GM12891 (cell line): ENCODE measurements at regions not wholly inside any gene's neighbourhood (a gene's known extent, or its start where the extent isn't known, plus 50 kb on each side); places are given as distances from the start of the nearest gene placed in this dataset.

Experiments
- DNase-seq: peaks from one replicate; pipeline ENCODE4 v3.0.0; 2011; ENCODE audit warnings: low spot score; ENCODE audit not compliant: insufficient read length
- FAIRE-seq: peaks from 2 replicates; lab custom pipeline; 2011; peaks lifted over from hg19 to GRCh38; lab: Jason Lieb, UNC
- PAX5 ChIP-seq: IDR thresholded peaks from 2 replicates; pipeline ENCODE4 v1.6.1; 2011; ENCODE audit warnings: low read length, moderate library complexity, mild to moderate bottlenecking; ENCODE audit not compliant: insufficient read depth, severe bottlenecking
- POLR2A ChIP-seq: IDR thresholded peaks from 2 replicates; pipeline ENCODE4 v1.6.1; 2011; ENCODE audit warnings: low read depth, low read length, control low read depth
- POLR2AphosphoS5 ChIP-seq: IDR thresholded peaks from 2 replicates; pipeline ENCODE4 v1.6.1; 2011; ENCODE audit warnings: low read depth, low read length, control low read depth
- POU2F2 ChIP-seq: IDR thresholded peaks from 2 replicates; pipeline ENCODE4 v1.6.1; 2011; ENCODE audit warnings: low read depth, mild to moderate bottlenecking, control low read depth, low read length, moderate library complexity
- SPI1 ChIP-seq: IDR thresholded peaks from 2 replicates; pipeline ENCODE4 v1.6.1; 2011; ENCODE audit warnings: low read depth, low read length, control low read depth
- TAF1 ChIP-seq: IDR thresholded peaks from 2 replicates; pipeline ENCODE4 v1.6.1; 2011; ENCODE audit warnings: low read depth, low read length, control low read depth

DNA sequence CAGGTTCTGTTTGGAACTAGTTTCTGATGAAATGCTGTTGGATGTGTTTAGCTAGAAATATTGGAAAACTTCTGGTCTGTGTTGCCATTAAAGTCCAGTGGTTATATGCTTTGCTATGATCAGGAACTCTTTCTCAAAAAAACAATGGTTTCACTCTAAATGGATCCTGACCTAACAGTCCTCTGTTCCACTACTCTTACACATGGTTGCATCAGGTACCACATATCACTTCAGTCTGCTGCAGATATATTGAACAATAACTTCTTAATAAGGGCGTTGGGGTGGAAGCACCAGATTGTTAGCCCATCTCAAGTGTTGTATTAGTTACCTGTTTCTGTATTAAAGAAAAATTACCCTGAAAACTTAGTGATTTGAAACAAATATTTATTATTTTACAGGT, 676.6 kb upstream of the GCFC2 start:
- FAIRE-seq (no peak), DNase-seq (no peak)
- no peak for TF ChIP-seq SPI1
- no peak for TF ChIP-seq POU2F2
- no peak for TF ChIP-seq POLR2A
- TF ChIP-seq TAF1 = no peak
- TF ChIP-seq POLR2AphosphoS5 = no peak
- TF ChIP-seq PAX5 = no peak

DNA sequence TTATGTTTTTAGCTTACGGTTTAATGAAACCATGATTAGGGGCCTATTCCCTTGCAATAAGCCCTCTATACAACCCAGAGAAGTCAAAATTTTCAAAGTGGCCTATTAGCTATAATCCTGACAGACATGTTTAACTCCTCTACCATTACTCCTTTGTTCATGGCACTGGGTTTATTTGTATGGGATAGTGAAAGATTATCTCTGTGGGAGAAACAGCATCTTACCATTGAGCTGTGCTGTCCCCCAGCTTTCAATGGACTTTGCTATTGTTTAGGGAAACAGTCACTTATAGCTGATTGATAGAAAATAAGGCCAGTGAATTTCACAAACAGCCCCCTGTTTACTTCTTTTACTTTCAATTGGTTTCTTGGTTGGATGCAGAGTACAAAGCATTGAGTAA, 675.2 kb upstream of the GCFC2 start:
- FAIRE-seq = no peak
- no peak for DNase-seq

DNA sequence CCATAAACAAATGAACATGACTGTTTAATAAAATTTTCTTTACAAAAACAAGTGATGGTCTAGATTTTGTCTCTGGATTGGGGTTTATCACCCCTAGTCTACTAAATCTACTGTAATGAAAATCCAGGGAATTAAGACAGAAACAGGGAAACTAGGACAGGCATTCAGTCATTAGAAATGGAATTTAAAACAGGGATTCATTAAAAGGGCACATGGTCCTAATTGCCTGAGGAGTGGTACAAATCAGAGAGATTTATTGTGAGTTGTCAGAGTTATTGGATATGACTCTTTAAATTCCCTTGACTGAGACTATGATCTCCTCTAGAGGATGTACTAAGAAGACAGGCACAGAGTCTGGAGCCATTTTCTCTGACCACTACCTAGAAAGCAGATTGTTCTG, 670.9 kb upstream of the GCFC2 start:
- DNase-seq (no peak), FAIRE-seq (no peak)
- TF ChIP-seq POLR2AphosphoS5 = no peak
- no peak for TF ChIP-seq POLR2A
- no peak for TF ChIP-seq SPI1

More for the DNA sequence above, 675.2 kb upstream of the GCFC2 start:
- TF ChIP-seq POU2F2 = no peak
- no peak for TF ChIP-seq POLR2AphosphoS5
- no peak for TF ChIP-seq SPI1
- no peak for TF ChIP-seq PAX5
- no peak for TF ChIP-seq POLR2A
- no peak for TF ChIP-seq TAF1

DNA sequence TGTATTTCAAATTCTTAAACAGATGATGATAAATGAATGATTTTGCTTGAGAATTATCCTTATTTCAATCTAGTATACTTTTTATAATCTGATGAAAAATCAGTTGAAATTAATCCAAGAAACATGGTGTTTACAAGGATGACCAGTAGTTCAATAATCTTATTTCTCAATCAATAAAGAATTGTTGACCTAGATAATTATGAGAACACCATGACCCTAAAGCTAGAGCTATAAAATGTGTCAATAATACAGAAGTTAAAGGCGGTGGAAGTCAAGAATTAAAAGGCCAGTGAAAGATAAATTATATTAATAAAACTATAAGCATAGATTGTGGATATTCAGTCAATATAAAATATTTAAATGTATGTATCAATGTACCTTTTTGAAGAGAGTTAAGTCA, 667.4 kb upstream of the GCFC2 start:
- TF ChIP-seq POLR2A (no peak), PAX5 (no peak), TAF1 (no peak), POU2F2 (no peak), SPI1 (no peak), POLR2AphosphoS5 (no peak)
- FAIRE-seq (no peak), DNase-seq (no peak)

DNA sequence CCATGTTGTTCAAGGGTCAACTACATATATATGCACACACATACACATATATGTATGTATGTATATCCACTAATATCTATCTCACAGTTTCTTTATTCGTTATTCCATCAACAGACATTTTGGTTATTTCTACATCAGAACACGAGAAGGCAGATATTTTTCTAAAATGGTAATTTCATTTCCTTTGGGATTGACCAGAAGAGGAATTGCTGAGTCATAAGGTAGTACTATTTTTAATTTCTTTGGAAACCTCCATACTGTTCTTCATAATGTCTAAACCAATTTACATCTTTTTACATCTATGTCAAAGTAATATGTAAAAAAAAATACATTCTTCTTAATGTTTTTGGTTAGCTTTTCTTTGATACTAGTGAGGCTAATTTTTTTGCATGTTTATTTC, 630.7 kb upstream of the GCFC2 start:
- no peak for FAIRE-seq

DNA sequence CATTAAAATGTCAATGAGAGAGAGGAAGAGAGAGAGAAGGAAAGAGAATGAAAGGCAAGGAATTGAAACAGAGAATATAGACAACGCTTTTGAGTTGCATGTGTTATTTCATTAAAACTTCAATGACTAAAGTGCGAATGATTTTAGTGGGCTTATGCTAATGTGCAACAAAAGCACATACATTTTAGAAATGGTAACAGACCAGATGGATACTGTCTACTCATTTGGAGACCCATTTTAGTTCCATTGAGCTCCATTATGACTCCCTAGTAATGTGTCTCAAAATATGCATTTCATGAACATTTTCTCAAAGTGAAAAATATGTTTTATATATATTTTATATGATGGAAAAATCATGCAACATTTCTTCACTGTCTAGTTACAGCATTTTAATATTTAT, 622.2 kb upstream of the GCFC2 start:
- FAIRE-seq = no peak
- TF ChIP-seq POU2F2 = no peak
- TF ChIP-seq POLR2AphosphoS5 = no peak
- TF ChIP-seq POLR2A = no peak
- no peak for TF ChIP-seq TAF1
- no peak for TF ChIP-seq SPI1
- TF ChIP-seq PAX5 = no peak
- no peak for DNase-seq

More for the DNA sequence above, 630.7 kb upstream of the GCFC2 start:
- TF ChIP-seq POLR2AphosphoS5 (no peak), TAF1 (no peak)
- DNase-seq = no peak

DNA sequence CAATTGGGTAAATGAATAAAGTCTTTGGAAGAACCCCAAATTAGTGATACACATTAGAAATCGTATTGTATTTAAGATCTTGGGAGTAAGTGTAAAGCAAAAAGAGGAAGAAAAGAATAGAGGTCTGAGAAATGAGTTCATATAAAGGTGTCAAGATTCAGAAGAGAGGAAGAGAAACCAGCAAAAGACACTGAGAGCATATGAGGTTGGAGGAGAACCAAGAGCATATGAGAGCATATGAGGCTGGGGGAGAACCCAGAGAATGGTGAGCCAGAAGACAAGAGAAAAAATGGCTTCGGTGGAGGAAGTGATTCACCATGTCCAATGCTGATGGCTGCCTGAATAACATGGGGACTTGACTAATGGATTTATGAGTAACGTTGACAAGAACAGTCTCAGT, 620.1 kb upstream of the GCFC2 start:
- DNase-seq (no peak), FAIRE-seq (no peak)
- TF ChIP-seq SPI1 (peak; percentile 33; the same call in 1 of the 2 replicates), TAF1 (no peak)

DNA sequence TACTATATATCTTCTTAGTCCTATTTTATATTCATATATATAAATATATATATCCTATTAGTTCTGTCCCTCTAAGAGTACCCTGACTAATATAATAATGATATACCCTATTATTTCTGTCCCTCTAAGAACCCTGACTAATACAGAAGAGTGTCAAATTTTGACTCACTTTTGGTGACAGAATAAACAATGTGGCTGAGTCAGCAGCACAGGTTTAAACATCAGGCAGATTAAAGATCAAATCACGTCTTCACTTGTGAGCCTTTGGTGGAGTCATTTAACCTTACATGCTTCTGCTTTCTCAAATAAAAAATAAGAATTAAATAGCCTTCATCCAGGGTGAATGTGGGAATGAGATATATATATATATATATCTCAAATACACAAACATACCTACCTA, 615.9 kb upstream of the GCFC2 start:
- no peak for DNase-seq
- no peak for TF ChIP-seq POLR2AphosphoS5
- no peak for TF ChIP-seq POLR2A
- TF ChIP-seq PAX5 = no peak
- no peak for TF ChIP-seq SPI1
- TF ChIP-seq TAF1 = no peak
- TF ChIP-seq POU2F2 = no peak
- FAIRE-seq = no peak

DNA sequence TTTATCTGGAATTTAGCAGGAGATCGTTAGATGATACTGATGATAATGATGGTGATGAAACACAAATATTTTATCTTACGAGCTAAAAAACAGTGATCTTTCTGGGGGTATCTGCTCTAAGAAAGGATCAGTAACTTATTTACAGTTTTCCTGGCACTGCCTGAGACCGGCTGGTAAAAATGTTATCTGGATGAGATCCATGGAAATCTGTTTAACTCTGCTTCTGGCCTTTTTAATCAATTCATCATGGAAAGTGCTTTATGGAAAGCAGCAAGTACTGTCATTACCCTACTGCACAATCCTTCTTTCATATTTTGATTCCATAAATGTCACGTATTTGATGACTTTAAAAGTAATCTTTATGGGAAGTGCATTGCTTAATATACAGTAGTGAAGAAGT, 612.7 kb upstream of the GCFC2 start:
- FAIRE-seq (no peak), DNase-seq (no peak)

DNA sequence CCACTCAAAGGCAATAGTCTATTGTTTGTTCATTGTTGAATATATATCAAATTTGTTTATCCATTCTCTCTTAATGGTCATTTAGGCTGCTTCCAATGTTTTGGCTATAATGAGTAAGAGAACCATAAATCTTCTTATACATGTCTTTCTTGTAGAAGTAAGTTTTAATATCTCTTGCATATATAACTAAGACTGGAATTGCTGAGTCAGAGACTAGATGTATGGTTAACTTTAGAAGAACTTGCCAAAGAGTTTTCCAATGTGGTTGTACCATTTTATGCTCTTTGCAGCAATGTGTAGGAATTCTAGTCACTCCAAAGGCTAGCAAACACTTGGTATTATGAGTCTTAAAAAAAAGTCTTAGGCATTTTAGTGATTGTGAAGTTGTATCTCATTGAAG, 610.0 kb upstream of the GCFC2 start:
- FAIRE-seq = no peak
- no peak for TF ChIP-seq PAX5
- no peak for TF ChIP-seq TAF1
- no peak for TF ChIP-seq POLR2AphosphoS5
- TF ChIP-seq POLR2A = no peak
- no peak for TF ChIP-seq SPI1
- TF ChIP-seq POU2F2 = no peak
- no peak for DNase-seq

More for the DNA sequence above, 612.7 kb upstream of the GCFC2 start:
- TF ChIP-seq POU2F2 (no peak), SPI1 (no peak), PAX5 (no peak), TAF1 (no peak), POLR2A (no peak), POLR2AphosphoS5 (no peak)

DNA sequence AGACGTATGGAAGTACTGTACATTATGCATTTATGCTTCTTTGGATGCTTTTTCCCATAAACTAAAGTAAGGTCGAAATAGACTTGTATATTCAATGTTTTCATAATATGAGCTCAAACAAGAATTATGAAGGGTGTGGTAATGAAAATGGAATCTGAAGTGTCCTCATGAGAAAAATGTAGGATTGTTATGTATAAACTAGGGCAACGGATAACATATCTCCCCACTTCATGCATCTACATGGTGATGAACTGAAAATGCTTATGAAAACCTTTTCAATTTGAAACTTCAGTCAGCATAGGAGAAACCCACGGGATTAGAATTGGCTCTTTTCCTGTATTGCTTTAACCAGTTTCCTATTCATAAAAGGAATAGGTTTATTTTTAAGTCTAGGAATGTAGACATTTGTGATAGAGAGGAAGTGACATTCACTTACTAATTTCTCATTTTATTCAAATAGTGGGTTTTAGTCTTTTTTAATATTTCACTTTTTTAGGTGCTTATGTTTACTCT, 608.2 kb upstream of the GCFC2 start:
- DNase-seq = no peak
- FAIRE-seq = no peak
- TF ChIP-seq TAF1 = no peak
- TF ChIP-seq PAX5 = no peak
